Upper lobe of left lung (tissue), 4 donors: ENCODE measurements at regions not wholly inside any gene's neighbourhood (a gene's known extent, or its start where the extent isn't known, plus 50 kb on each side); places are given as distances from the start of the nearest gene placed in this dataset.

ENCODE experiments used
- POLR2A ChIP-seq, 4 donors: fragments of 450-650 bp; IDR thresholded peaks; one replicate each; pipeline ENCODE4 v1.5.1; 2016 to 2017; ENCODE audit warnings: antibody characterized with exemption in 4 of 4, mild to moderate bottlenecking in 2 of 4
- POLR2AphosphoS5 ChIP-seq, 2 donors: sonication (generic); formaldehyde crosslinking; IDR thresholded peaks; one replicate each; pipeline ENCODE4 v1.5.1; 2017; ENCODE audit warnings: antibody characterized with exemption in 2 of 2
- TF ChIP-seq, protein P1 (sequence below), 6 experiments: fragments of 450-650 bp in 4 of 6; fragments of 200-600 bp in 2 of 6; sonication (generic) in 2 of 6; IDR thresholded peaks; one replicate each; pipeline ENCODE4 v1.5.1; 2016 to 2019; ENCODE audit warnings: antibody characterized with exemption in 6 of 6

DNA sequence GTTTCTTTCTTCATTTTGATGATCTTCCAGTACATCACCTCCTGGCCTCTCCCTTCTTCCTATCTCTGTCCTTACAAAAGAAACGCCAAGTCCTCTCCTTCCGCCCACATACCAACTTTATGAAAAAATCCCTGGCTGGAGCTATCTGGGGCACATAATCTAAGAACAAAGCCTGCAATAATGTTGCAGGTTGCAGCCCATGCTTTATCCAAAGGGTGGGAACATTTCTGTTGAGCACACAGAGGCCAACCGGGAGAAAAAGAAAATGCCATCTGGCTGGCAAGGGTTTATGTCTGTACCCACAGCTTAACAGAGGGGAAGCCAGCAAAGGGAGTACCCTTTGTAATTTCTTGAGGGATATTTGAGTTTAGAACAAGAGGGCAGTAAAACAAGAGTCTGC lies 409.6 kb downstream of the SOX9 start:
- TF ChIP-seq, protein P1, sequence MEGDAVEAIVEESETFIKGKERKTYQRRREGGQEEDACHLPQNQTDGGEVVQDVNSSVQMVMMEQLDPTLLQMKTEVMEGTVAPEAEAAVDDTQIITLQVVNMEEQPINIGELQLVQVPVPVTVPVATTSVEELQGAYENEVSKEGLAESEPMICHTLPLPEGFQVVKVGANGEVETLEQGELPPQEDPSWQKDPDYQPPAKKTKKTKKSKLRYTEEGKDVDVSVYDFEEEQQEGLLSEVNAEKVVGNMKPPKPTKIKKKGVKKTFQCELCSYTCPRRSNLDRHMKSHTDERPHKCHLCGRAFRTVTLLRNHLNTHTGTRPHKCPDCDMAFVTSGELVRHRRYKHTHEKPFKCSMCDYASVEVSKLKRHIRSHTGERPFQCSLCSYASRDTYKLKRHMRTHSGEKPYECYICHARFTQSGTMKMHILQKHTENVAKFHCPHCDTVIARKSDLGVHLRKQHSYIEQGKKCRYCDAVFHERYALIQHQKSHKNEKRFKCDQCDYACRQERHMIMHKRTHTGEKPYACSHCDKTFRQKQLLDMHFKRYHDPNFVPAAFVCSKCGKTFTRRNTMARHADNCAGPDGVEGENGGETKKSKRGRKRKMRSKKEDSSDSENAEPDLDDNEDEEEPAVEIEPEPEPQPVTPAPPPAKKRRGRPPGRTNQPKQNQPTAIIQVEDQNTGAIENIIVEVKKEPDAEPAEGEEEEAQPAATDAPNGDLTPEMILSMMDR (IDR thresholded peaks at IDR 0.05) = no peak
- TF ChIP-seq POLR2A (IDR thresholded peaks at IDR 0.05) = no peak
- TF ChIP-seq POLR2AphosphoS5 (IDR thresholded peaks at IDR 0.05) = no peak
